ENCODE measurements at regions not wholly inside any gene's neighbourhood (a gene's known extent, or its start where the extent isn't known, plus 50 kb on each side); places are given as distances from the start of the nearest gene placed in this dataset.
"Not testable (repeated sequence)": the region's sequence is repeated elsewhere in the genome, so short reads cannot be mapped to it uniquely, and the experiment has no call there.

- WGBS, 2 experiments (ENCODE audit: insufficient coverage in 1 of 2, insufficient read length in 1 of 2), result 83 to 100% methylated on average over 1 of the region's 1 CpG
- no peaks in the 10 kb centered on the region for H3K4me1 Mint-ChIP-seq
Observed at GRCh38 chr6:148016013-148016412, 326.6 kb upstream of the SASH1 start.

GRCh38 chr6:148021165-148021564, 321.5 kb upstream of the SASH1 start:
- Histone ChIP-seq H3K27me3 (ENCODE audit: control insufficient read depth, insufficient read depth, low read length, poor library complexity, severe bottlenecking) (no peaks in the 10 kb centered on the region), H3K27ac (ENCODE audit: low read depth, low read length) (no peak overlapping the region), H3K4me3 (ENCODE audit: low read length) (no peak overlapping the region), H3K4me1 (ENCODE audit: control insufficient read depth, insufficient read depth, low read length) (no peaks in the 10 kb centered on the region), H3K9ac (ENCODE audit: extremely low read depth, low read length, poor library complexity, severe bottlenecking) (no peak overlapping the region), H3K9me3 (ENCODE audit: control insufficient read depth, low read length) (no peaks in the 10 kb centered on the region), H3K36me3 (ENCODE audit: control insufficient read depth, insufficient read depth, low read length) (no peaks in the 10 kb centered on the region)
- WGBS, 2 experiments (ENCODE audit: insufficient coverage in 1 of 2, insufficient read length in 1 of 2), result 50% methylated on average over 1 of the region's 1 CpG; no CpG with 5 or more reads in 1 of the 2 experiments
- TF ChIP-seq CTCF (conservative IDR thresholded peaks at IDR 0.05), result no peak
- DNase-seq, result no peak
- no peaks in the 10 kb centered on the region for H3K9me3 Mint-ChIP-seq
- H3K27ac Mint-ChIP-seq, result no peak overlapping the region
- no peaks in the 10 kb centered on the region for H3K4me1 Mint-ChIP-seq
- H3K36me3 Mint-ChIP-seq (ENCODE audit: low read depth), result no peaks in the 10 kb centered on the region
- no peaks in the 10 kb centered on the region for H3K27me3 Mint-ChIP-seq (ENCODE audit: insufficient read depth)
- no peak overlapping the region for H3K4me3 Mint-ChIP-seq

More at GRCh38 chr6:148016013-148016412, 326.6 kb upstream of the SASH1 start:
- H3K36me3 Mint-ChIP-seq (ENCODE audit: low read depth), result no peaks in the 10 kb centered on the region
- Histone ChIP-seq H3K27ac (ENCODE audit: low read depth, low read length) (no peak overlapping the region), H3K9ac (ENCODE audit: extremely low read depth, low read length, poor library complexity, severe bottlenecking) (no peak overlapping the region), H3K27me3 (ENCODE audit: control insufficient read depth, insufficient read depth, low read length, poor library complexity, severe bottlenecking) (no peaks in the 10 kb centered on the region), H3K4me1 (ENCODE audit: control insufficient read depth, insufficient read depth, low read length) (no peaks in the 10 kb centered on the region), H3K4me3 (ENCODE audit: low read length) (no peak overlapping the region), H3K9me3 (ENCODE audit: control insufficient read depth, low read length) (peaks cover 16% of the 10 kb centered on the region), H3K36me3 (ENCODE audit: control insufficient read depth, insufficient read depth, low read length) (no peaks in the 10 kb centered on the region)
- no peak for TF ChIP-seq CTCF (conservative IDR thresholded peaks at IDR 0.05)
- no peak overlapping the region for H3K4me3 Mint-ChIP-seq
- peaks cover 7% of the 10 kb centered on the region for H3K9me3 Mint-ChIP-seq
- H3K27ac Mint-ChIP-seq, result no peak overlapping the region
- DNase-seq, result no peak
- no peaks in the 10 kb centered on the region for H3K27me3 Mint-ChIP-seq (ENCODE audit: insufficient read depth)

- peak; percentile 56 for DNase-seq
- H3K9me3 ChIP-seq (ENCODE audit: control insufficient read depth, low read length), result no peaks in the 10 kb centered on the region
- 73 to 83% methylated on average over 3 to 5 of the region's 5 CpGs for WGBS, 2 experiments (ENCODE audit: insufficient coverage in 1 of 2, insufficient read length in 1 of 2)
Observed at GRCh38 chr6:148021699-148022098, 320.9 kb upstream of the SASH1 start.

GRCh38 chr6:148022279-148022678, 320.4 kb upstream of the SASH1 start:
- not testable (repeated sequence) for H3K9me3 ChIP-seq (ENCODE audit: control insufficient read depth, low read length); H3K4me3 ChIP-seq (ENCODE audit: low read length); H3K9me3 Mint-ChIP-seq; H3K36me3 Mint-ChIP-seq (ENCODE audit: low read depth); H3K36me3 ChIP-seq (ENCODE audit: control insufficient read depth, insufficient read depth, low read length); H3K27me3 Mint-ChIP-seq (ENCODE audit: insufficient read depth); H3K4me1 Mint-ChIP-seq; H3K27ac Mint-ChIP-seq; H3K27me3 ChIP-seq (ENCODE audit: control insufficient read depth, insufficient read depth, low read length, poor library complexity, severe bottlenecking); H3K27ac ChIP-seq (ENCODE audit: low read depth, low read length); H3K4me3 Mint-ChIP-seq; H3K9ac ChIP-seq (ENCODE audit: extremely low read depth, low read length, poor library complexity, severe bottlenecking); H3K4me1 ChIP-seq (ENCODE audit: control insufficient read depth, insufficient read depth, low read length); DNase-seq
- 95 to 96% methylated on average over 6 to 8 of the region's 8 CpGs for WGBS, 2 experiments (ENCODE audit: insufficient coverage in 1 of 2, insufficient read length in 1 of 2)

More at GRCh38 chr6:148021699-148022098, 320.9 kb upstream of the SASH1 start:
- no peaks in the 10 kb centered on the region for H3K9me3 Mint-ChIP-seq
- H3K4me1 Mint-ChIP-seq, result no peaks in the 10 kb centered on the region
- TF ChIP-seq CTCF (conservative IDR thresholded peaks at IDR 0.05), result no peak
- Histone ChIP-seq H3K27me3 (ENCODE audit: control insufficient read depth, insufficient read depth, low read length, poor library complexity, severe bottlenecking) (no peaks in the 10 kb centered on the region), H3K4me3 (ENCODE audit: low read length) (no peak overlapping the region), H3K4me1 (ENCODE audit: control insufficient read depth, insufficient read depth, low read length) (no peaks in the 10 kb centered on the region), H3K27ac (ENCODE audit: low read depth, low read length) (no peak overlapping the region), H3K36me3 (ENCODE audit: control insufficient read depth, insufficient read depth, low read length) (no peaks in the 10 kb centered on the region), H3K9ac (ENCODE audit: extremely low read depth, low read length, poor library complexity, severe bottlenecking) (no peak overlapping the region)
- no peaks in the 10 kb centered on the region for H3K27me3 Mint-ChIP-seq (ENCODE audit: insufficient read depth)
- no peak overlapping the region for H3K4me3 Mint-ChIP-seq
- no peak overlapping the region for H3K27ac Mint-ChIP-seq
- no peaks in the 10 kb centered on the region for H3K36me3 Mint-ChIP-seq (ENCODE audit: low read depth)

Data from endodermal cell (in vitro differentiated cells).